MM.1S (cell line): ENCODE measurements at regions not wholly inside any gene's neighbourhood (a gene's known extent, or its start where the extent isn't known, plus 50 kb on each side); places are given as distances from the start of the nearest gene placed in this dataset.

Source experiments
- CTCF ChIP-seq: fragments of 300-600 bp; sonication (generic); IDR thresholded peaks from 2 replicates; pipeline ENCODE4 v1.5.1; 2016; ENCODE audit warnings: antibody characterized with exemption, low read length, mixed read lengths
- EZH2phosphoT487 ChIP-seq: fragments of 300-600 bp; sonication (generic); IDR thresholded peaks from 2 replicates; pipeline ENCODE4 v1.6.1; 2018; ENCODE audit warnings: antibody characterized with exemption, low read length

- TF ChIP-seq CTCF = no peak
- no peak for TF ChIP-seq EZH2phosphoT487
Observed at GRCh38 chr2:126973745-126974144, 75.1 kb downstream of the TEX51 start.
